ENCODE measurements at regions not wholly inside any gene's neighbourhood (a gene's known extent, or its start where the extent isn't known, plus 50 kb on each side); places are given as distances from the start of the nearest gene placed in this dataset.

- intact Hi-C loops (cut with DNase I; ENCODE audit: low total_unique reads) = no loop called here
- H3K4me3 ChIP-seq (ENCODE audit: low read depth, poor library complexity, severe bottlenecking) = no peak overlapping the region
- DNase-seq (ENCODE audit: low spot score in 2 of 2) = no peak
- TF ChIP-seq CTCF (IDR thresholded peaks at IDR 0.05) = no peak
- TF ChIP-seq POLR2A (IDR thresholded peaks at IDR 0.05) = no peak
Measured at GRCh38 chr9:23319092-23319491, 506.9 kb downstream of the ELAVL2 start.

GRCh38 chr9:23321049-23321448 is 505.0 kb downstream of the ELAVL2 start:
- WGBS, 2 donors = 75 to 78% methylated on average over 2 of the region's 2 CpGs
- H3K4me3 ChIP-seq (ENCODE audit: low read depth, poor library complexity, severe bottlenecking) = no peak overlapping the region
- no peak for TF ChIP-seq POLR2A (IDR thresholded peaks at IDR 0.05)
- no peak for TF ChIP-seq CTCF (IDR thresholded peaks at IDR 0.05)
- DNase-seq (ENCODE audit: low spot score in 2 of 2) = no peak
- intact Hi-C loops (cut with DNase I; ENCODE audit: low total_unique reads) = no loop called here

GRCh38 chr9:23322392-23322791 is 503.6 kb downstream of the ELAVL2 start:
- TF ChIP-seq POLR2A (IDR thresholded peaks at IDR 0.05) = no peak
- TF ChIP-seq CTCF (IDR thresholded peaks at IDR 0.05) = no peak
- intact Hi-C loops (cut with DNase I; ENCODE audit: low total_unique reads) = no loop called here
- no peak for DNase-seq (ENCODE audit: low spot score in 2 of 2)
- 69 to 75% methylated on average over 4 of the region's 4 CpGs for WGBS, 2 donors
- H3K4me3 ChIP-seq (ENCODE audit: low read depth, poor library complexity, severe bottlenecking) = no peak overlapping the region

DNA sequence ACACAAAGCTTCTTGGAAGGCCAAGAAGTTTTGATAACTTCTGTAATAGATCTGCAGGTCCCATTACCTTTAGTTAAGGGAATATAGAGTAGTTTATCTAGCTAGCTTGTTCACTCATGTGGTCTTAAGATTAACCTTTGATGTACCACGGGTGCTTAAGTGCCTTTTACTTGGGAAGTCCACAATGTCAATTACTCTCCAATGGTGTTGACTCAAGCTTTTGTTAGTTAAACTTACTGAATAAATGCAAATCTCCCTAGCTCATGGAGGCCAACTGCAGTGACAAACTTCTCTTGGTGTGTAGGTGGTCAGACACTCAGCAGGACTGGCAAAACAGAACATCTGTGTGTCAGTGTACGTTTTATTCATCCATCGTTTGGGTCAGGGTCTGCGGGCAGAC is 501.5 kb downstream of the ELAVL2 start:
- intact Hi-C loops (cut with DNase I; ENCODE audit: low total_unique reads) = no loop called here
- WGBS, 2 donors = 81 to 85% methylated on average over 4 of the region's 4 CpGs

DNA sequence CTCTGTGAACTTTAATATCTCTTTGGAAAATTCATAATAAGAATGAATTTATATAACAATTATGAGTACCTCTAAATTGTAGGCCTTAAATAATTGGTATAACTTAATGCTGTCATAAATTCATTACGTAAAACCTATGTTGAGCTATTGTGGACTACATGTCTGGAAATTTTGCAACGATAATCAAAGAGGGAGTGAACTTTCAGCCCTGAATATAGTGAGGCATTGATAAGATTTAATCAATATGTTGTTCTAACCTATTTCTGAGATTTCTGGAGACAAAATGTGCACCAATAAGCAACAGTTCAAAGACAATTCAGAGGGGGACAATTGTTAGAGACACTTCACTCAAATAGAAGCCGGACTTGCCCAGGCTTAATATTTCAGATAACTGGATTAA is 499.4 kb downstream of the ELAVL2 start:
- WGBS, 2 donors = 92% methylated on average over 3 of the region's 3 CpGs
- intact Hi-C loops (cut with DNase I; ENCODE audit: low total_unique reads) = no loop called here
- TF ChIP-seq POLR2A (IDR thresholded peaks at IDR 0.05) (no peak), CTCF (IDR thresholded peaks at IDR 0.05) (no peak)
- DNase-seq (ENCODE audit: low spot score in 2 of 2) = no peak
- H3K4me3 ChIP-seq (ENCODE audit: low read depth, poor library complexity, severe bottlenecking) = no peak overlapping the region

More for the DNA sequence above, 501.5 kb downstream of the ELAVL2 start:
- no peak for TF ChIP-seq POLR2A (IDR thresholded peaks at IDR 0.05)
- no peak for TF ChIP-seq CTCF (IDR thresholded peaks at IDR 0.05)
- no peak for DNase-seq (ENCODE audit: low spot score in 2 of 2)
- no peak overlapping the region for H3K4me3 ChIP-seq (ENCODE audit: low read depth, poor library complexity, severe bottlenecking)

- TF ChIP-seq POLR2A (IDR thresholded peaks at IDR 0.05) = no peak
- TF ChIP-seq CTCF (IDR thresholded peaks at IDR 0.05) = no peak
- H3K4me3 ChIP-seq (ENCODE audit: low read depth, poor library complexity, severe bottlenecking) = no peak overlapping the region
- intact Hi-C loops (cut with DNase I; ENCODE audit: low total_unique reads) = no loop called here
- WGBS, 2 donors = 77 to 80% methylated on average over 3 of the region's 3 CpGs
- no peak for DNase-seq (ENCODE audit: low spot score in 2 of 2)
Measured at GRCh38 chr9:23341346-23341745, 484.7 kb downstream of the ELAVL2 start.

All from lower leg skin (tissue), 4 donors.